ENCODE measurements at regions not wholly inside any gene's neighbourhood (a gene's known extent, or its start where the extent isn't known, plus 50 kb on each side); places are given as distances from the start of the nearest gene placed in this dataset.

DNA sequence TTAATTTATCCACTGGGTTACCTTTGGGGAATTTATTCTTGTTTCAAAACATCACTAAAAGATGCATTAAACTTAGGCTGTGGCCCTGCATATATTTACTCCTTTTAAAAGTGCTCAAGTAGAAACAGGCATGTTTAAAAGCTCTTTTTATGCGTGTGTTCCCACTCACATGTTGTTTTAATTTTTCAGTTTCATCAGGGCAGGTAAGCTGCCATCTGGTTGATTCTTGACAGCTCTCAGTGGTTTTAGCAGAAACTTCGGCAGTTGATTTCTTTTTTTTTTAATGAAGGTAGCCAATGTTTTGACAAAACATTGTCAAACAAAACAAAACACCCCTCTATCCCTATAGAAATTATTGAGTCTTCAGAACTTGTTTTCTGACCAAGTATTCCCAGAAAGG is 89.6 kb upstream of the LGR5 start:
- Mint-ChIP-seq H3K4me3 (no peak overlapping the region), H3K27me3 (peaks cover 0 to 3% of the 10 kb centered on the region in 2 donors), H3K27ac (peak overlapping the region in 1 of 7 donors; percentile 32), H3K4me1 (no peaks in the 10 kb centered on the region), H3K36me3 (no peaks in the 10 kb centered on the region), H3K9me3 (peaks cover 0 to 2% (median 0%) of the 10 kb centered on the region in 8 donors)
- no peak overlapping the region for H3K27ac ChIP-seq (ENCODE audit: low read depth, low read length)
- no peak overlapping the region for H3K4me3 ChIP-seq (ENCODE audit: low read length in 2 of 2)
- no peaks in the 10 kb centered on the region for H3K9me3 ChIP-seq (ENCODE audit: control insufficient read depth in 1 of 2, low read length in 2 of 2)
- H3K27me3 ChIP-seq (ENCODE audit: insufficient read depth, low read length), result no peaks in the 10 kb centered on the region
- CTCF ChIA-PET (ENCODE audit: partially characterized antibody), result no interaction called here
- POLR2A ChIA-PET (ENCODE audit: partially characterized antibody), result interaction anchor here (0.6 kb wide), 1 partner anchor 12 kb away, joined by 3 read pairs; no protein-coding TSS in a partner anchor
- H3K4me1 ChIP-seq (ENCODE audit: insufficient read depth, low read length), result no peaks in the 10 kb centered on the region
- H3K36me3 ChIP-seq (ENCODE audit: insufficient read depth, low read length), result no peaks in the 10 kb centered on the region
- no peak for DNase-seq
- intact Hi-C loops (cut with micrococcal nuclease), result no loop called here

DNA sequence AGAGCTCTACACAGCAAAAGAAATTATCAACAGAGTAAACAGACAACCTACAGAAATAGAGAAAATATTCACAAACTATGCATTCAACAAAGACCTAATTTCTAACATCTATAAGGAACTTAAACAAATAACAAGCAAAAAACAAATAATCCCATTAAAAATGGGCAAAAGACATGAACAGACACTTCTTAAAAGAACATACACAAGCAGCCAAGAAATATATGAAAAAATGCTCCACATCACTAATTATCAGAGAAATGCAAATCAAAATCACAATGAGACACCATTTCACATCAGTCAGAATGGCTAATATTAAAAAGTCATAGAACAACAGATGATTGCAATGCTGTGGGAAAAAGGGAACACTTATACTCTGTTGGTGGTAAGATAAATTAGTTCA is 100.7 kb upstream of the LGR5 start:
- no peak for DNase-seq
- no peaks in the 10 kb centered on the region for H3K36me3 Mint-ChIP-seq
- H3K27me3 Mint-ChIP-seq, result no peaks in the 10 kb centered on the region
- H3K36me3 ChIP-seq (ENCODE audit: insufficient read depth, low read length), result no peaks in the 10 kb centered on the region
- no peak overlapping the region for H3K4me3 ChIP-seq (ENCODE audit: low read length in 2 of 2)
- POLR2A ChIA-PET (ENCODE audit: partially characterized antibody), result no interaction called here
- peaks cover 0 to 10% (median 1%) of the 10 kb centered on the region in 8 donors for H3K9me3 Mint-ChIP-seq
- no peaks in the 10 kb centered on the region for H3K27me3 ChIP-seq (ENCODE audit: insufficient read depth, low read length)
- H3K27ac Mint-ChIP-seq, result no peak overlapping the region
- CTCF ChIA-PET (ENCODE audit: partially characterized antibody), result no interaction called here
- H3K4me1 ChIP-seq (ENCODE audit: insufficient read depth, low read length), result no peaks in the 10 kb centered on the region
- H3K4me3 Mint-ChIP-seq, result no peak overlapping the region
- no peaks in the 10 kb centered on the region for H3K9me3 ChIP-seq (ENCODE audit: control insufficient read depth in 1 of 2, low read length in 2 of 2)
- H3K27ac ChIP-seq (ENCODE audit: low read depth, low read length), result no peak overlapping the region
- H3K4me1 Mint-ChIP-seq, result no peaks in the 10 kb centered on the region
- intact Hi-C loops (cut with micrococcal nuclease), result no loop called here

GRCh38 chr12:71335963-71336257 is 103.7 kb upstream of the LGR5 start:
- Histone ChIP-seq H3K27ac (ENCODE audit: low read depth, low read length) (no peak overlapping the region), H3K4me1 (ENCODE audit: insufficient read depth, low read length) (no peaks in the 10 kb centered on the region), H3K27me3 (ENCODE audit: insufficient read depth, low read length) (no peaks in the 10 kb centered on the region), H3K36me3 (ENCODE audit: insufficient read depth, low read length) (no peaks in the 10 kb centered on the region), H3K9me3 (ENCODE audit: control insufficient read depth in 1 of 2, low read length in 2 of 2) (no peaks in the 10 kb centered on the region), H3K4me3 (ENCODE audit: low read length in 2 of 2) (no peak overlapping the region)
- intact Hi-C loops (cut with micrococcal nuclease), result no loop called here
- Mint-ChIP-seq H3K4me3 (no peak overlapping the region), H3K27ac (no peak overlapping the region), H3K9me3 (peaks cover 0 to 9% (median 0%) of the 10 kb centered on the region in 8 donors), H3K36me3 (no peaks in the 10 kb centered on the region), H3K4me1 (no peaks in the 10 kb centered on the region), H3K27me3 (no peaks in the 10 kb centered on the region)
- no peak for DNase-seq
- ChIA-PET CTCF (ENCODE audit: partially characterized antibody) (no interaction called here), POLR2A (ENCODE audit: partially characterized antibody) (no interaction called here)

DNA sequence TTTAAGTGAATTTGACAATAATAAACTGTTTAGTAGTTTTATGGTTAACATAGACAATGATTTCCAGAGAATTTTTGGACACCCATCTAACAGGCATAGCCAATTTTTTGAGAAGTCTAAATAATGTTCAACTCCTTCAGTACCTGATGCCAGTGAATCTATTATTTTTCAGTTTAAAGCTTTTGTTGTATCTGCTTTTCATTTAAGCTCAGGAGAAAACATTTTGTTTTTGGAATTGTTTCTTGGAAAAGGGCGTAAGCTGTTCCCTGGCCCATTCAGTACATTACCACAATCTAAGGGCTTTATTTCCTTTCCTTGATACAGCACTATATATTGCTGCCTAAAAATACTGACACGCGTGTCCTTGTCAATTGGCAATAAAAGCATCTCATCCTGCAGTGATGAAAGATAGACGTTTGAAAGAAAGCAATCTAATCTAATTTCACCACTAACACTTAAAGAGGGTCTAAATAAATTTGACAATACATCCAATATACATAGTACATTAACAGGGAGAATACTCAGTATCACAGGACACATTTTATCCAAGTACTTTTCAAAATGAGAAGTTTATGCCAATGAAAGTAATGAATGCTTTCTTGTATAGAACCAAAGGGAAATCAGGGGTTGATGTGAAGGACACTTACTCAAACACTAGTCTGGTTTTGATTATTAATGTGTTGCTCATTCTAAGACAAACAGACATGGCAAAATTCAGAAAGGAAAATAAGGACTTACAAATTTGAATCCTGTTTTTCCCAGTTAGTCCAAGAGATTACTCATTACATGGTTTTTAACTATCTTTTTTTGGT is 104.2 kb upstream of the LGR5 start:
- Histone ChIP-seq H3K4me1 (ENCODE audit: insufficient read depth, low read length) (no peaks in the 10 kb centered on the region), H3K36me3 (ENCODE audit: insufficient read depth, low read length) (no peaks in the 10 kb centered on the region), H3K9me3 (ENCODE audit: control insufficient read depth in 1 of 2, low read length in 2 of 2) (no peaks in the 10 kb centered on the region), H3K27me3 (ENCODE audit: insufficient read depth, low read length) (no peaks in the 10 kb centered on the region), H3K27ac (ENCODE audit: low read depth, low read length) (no peak overlapping the region), H3K4me3 (ENCODE audit: low read length in 2 of 2) (no peak overlapping the region)
- no peaks in the 10 kb centered on the region for H3K36me3 Mint-ChIP-seq
- H3K27me3 Mint-ChIP-seq, result no peaks in the 10 kb centered on the region
- H3K4me3 Mint-ChIP-seq, result no peak overlapping the region
- peak overlapping the region in 1 of 7 donors; percentile 47 for H3K27ac Mint-ChIP-seq
- no peak for DNase-seq
- ChIA-PET POLR2A (ENCODE audit: partially characterized antibody) (no interaction called here), CTCF (ENCODE audit: partially characterized antibody) (no interaction called here)
- intact Hi-C loops (cut with micrococcal nuclease), result no loop called here
- peaks cover 0 to 9% (median 0%) of the 10 kb centered on the region in 8 donors for H3K9me3 Mint-ChIP-seq
- no peaks in the 10 kb centered on the region for H3K4me1 Mint-ChIP-seq

- no peaks in the 10 kb centered on the region for H3K27me3 ChIP-seq (ENCODE audit: insufficient read depth, low read length)
Measured at GRCh38 chr12:71333418-71333817, 106.2 kb upstream of the LGR5 start.

DNA sequence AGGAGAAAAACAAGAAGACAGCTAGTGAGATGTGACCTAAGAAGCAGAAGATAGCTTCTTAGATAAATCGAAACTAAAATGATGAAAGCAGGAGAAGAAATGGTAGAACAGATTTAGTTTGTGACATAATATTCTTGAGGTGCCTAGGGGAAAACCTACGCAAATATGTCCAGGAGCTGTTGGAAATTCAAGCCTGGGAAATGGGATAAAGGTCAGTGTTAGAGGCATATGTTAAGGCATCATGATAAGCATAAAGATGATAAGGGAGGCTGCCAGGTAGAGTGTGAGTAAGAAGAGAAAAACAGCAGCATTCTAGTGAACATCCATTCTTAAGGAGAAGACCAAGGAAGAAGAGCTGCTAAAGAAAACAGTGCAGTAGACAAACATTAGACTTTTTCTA is 109.6 kb upstream of the LGR5 start:
- intact Hi-C loops (cut with micrococcal nuclease), result no loop called here
- no peak overlapping the region for H3K27ac ChIP-seq (ENCODE audit: low read depth, low read length)
- POLR2A ChIA-PET (ENCODE audit: partially characterized antibody), result no interaction called here
- H3K9me3 Mint-ChIP-seq, result peaks cover 0 to 7% (median under 1%) of the 10 kb centered on the region in 8 donors
- no peaks in the 10 kb centered on the region for H3K4me1 Mint-ChIP-seq
- H3K27ac Mint-ChIP-seq, result no peak overlapping the region
- H3K27me3 ChIP-seq (ENCODE audit: insufficient read depth, low read length), result no peaks in the 10 kb centered on the region
- H3K36me3 ChIP-seq (ENCODE audit: insufficient read depth, low read length), result no peaks in the 10 kb centered on the region
- no peak overlapping the region for H3K4me3 Mint-ChIP-seq
- H3K4me1 ChIP-seq (ENCODE audit: insufficient read depth, low read length), result no peaks in the 10 kb centered on the region
- H3K9me3 ChIP-seq (ENCODE audit: control insufficient read depth in 1 of 2, low read length in 2 of 2), result no peaks in the 10 kb centered on the region
- H3K4me3 ChIP-seq (ENCODE audit: low read length in 2 of 2), result no peak overlapping the region
- no peak for DNase-seq
- no peaks in the 10 kb centered on the region for H3K36me3 Mint-ChIP-seq
- H3K27me3 Mint-ChIP-seq, result peaks cover 0 to 2% of the 10 kb centered on the region in 2 donors
- CTCF ChIA-PET (ENCODE audit: partially characterized antibody), result no interaction called here

More at GRCh38 chr12:71333418-71333817, 106.2 kb upstream of the LGR5 start:
- no peaks in the 10 kb centered on the region for H3K36me3 ChIP-seq (ENCODE audit: insufficient read depth, low read length)
- H3K4me3 Mint-ChIP-seq, result no peak overlapping the region
- no peaks in the 10 kb centered on the region for H3K4me1 ChIP-seq (ENCODE audit: insufficient read depth, low read length)
- H3K4me3 ChIP-seq (ENCODE audit: low read length in 2 of 2), result no peak overlapping the region
- no peak overlapping the region for H3K27ac Mint-ChIP-seq
- POLR2A ChIA-PET (ENCODE audit: partially characterized antibody), result no interaction called here
- H3K4me1 Mint-ChIP-seq, result no peaks in the 10 kb centered on the region
- H3K9me3 Mint-ChIP-seq, result peaks cover 0 to 5% (median under 1%) of the 10 kb centered on the region in 8 donors
- intact Hi-C loops (cut with micrococcal nuclease), result no loop called here
- H3K27me3 Mint-ChIP-seq, result peaks cover 0 to under 1% of the 10 kb centered on the region in 2 donors
- no peaks in the 10 kb centered on the region for H3K36me3 Mint-ChIP-seq
- no peak overlapping the region for H3K27ac ChIP-seq (ENCODE audit: low read depth, low read length)
- no peak for DNase-seq
- CTCF ChIA-PET (ENCODE audit: partially characterized antibody), result no interaction called here
- H3K9me3 ChIP-seq (ENCODE audit: control insufficient read depth in 1 of 2, low read length in 2 of 2), result no peaks in the 10 kb centered on the region

DNA sequence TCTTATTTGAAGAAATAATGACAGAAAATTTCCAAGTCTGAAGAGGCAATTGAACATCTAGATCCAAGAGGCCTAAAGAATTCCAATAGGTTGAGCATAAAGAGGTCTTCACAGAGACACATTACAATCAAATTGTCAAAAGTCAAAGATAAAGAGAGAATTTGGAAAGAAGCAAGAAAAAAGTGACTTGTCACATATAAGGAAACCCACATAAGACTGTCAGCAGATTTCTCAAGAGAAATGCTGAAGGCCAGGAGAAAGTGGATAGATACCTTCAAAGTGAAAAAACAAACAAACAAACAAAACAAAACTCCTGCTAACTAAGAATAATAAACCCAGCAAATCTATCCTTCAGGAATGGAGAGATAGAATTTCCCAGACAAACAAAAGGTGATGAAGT is 118.1 kb upstream of the LGR5 start:
- intact Hi-C loops (cut with micrococcal nuclease), result no loop called here

More for the DNA sequence above, 118.1 kb upstream of the LGR5 start:
- Histone ChIP-seq H3K27me3 (ENCODE audit: insufficient read depth, low read length) (no peaks in the 10 kb centered on the region), H3K4me1 (ENCODE audit: insufficient read depth, low read length) (no peaks in the 10 kb centered on the region), H3K27ac (ENCODE audit: low read depth, low read length) (no peak overlapping the region), H3K36me3 (ENCODE audit: insufficient read depth, low read length) (no peaks in the 10 kb centered on the region), H3K9me3 (ENCODE audit: control insufficient read depth in 1 of 2, low read length in 2 of 2) (peaks cover 0 to 4% of the 10 kb centered on the region in 2 donors), H3K4me3 (ENCODE audit: low read length in 2 of 2) (no peak overlapping the region)
- H3K27ac Mint-ChIP-seq, result no peak overlapping the region
- H3K9me3 Mint-ChIP-seq, result peaks cover 6 to 35% (median 31%) of the 10 kb centered on the region in 8 donors
- ChIA-PET CTCF (ENCODE audit: partially characterized antibody) (no interaction called here), POLR2A (ENCODE audit: partially characterized antibody) (no interaction called here)
- DNase-seq, result no peak
- H3K27me3 Mint-ChIP-seq, result peaks cover 0 to 1% of the 10 kb centered on the region in 2 donors
- H3K4me3 Mint-ChIP-seq, result no peak overlapping the region
- no peaks in the 10 kb centered on the region for H3K4me1 Mint-ChIP-seq
- peaks cover 0 to 3% of the 10 kb centered on the region in 2 donors for H3K36me3 Mint-ChIP-seq

All from CD4-positive, alpha-beta memory T cell (primary cell).